Osteoblast (primary cell): ENCODE measurements at regions not wholly inside any gene's neighbourhood (a gene's known extent, or its start where the extent isn't known, plus 50 kb on each side); places are given as distances from the start of the nearest gene placed in this dataset.

Experiments
- DNase-seq: peaks from one replicate; pipeline ENCODE4 v3.0.0; 2011; ENCODE audit warnings: low spot score, mixed read lengths; ENCODE audit not compliant: insufficient read length; ENCODE audit errors: missing footprints
- H2AFZ ChIP-seq: 2 replicates; pipeline ENCODE4 v1.6.0; 2011; ENCODE audit warnings: mild to moderate bottlenecking, low read length
- H3K27ac ChIP-seq: 2 replicates; pipeline ENCODE4 v1.5.1; 2011; ENCODE audit warnings: mild to moderate bottlenecking, low read depth, low read length, moderate library complexity
- H3K27me3 ChIP-seq: 2 replicates; pipeline ENCODE4 v1.6.0; 2012; ENCODE audit warnings: mild to moderate bottlenecking, control low read depth, inconsistent platforms, low read length, moderate library complexity; ENCODE audit not compliant: insufficient read depth
- H3K36me3 ChIP-seq: 2 replicates; pipeline ENCODE4 v1.5.1; 2011; ENCODE audit warnings: mild to moderate bottlenecking, low read length, control low read depth, moderate library complexity; ENCODE audit not compliant: insufficient read depth
- H3K4me1 ChIP-seq: 2 replicates; pipeline ENCODE4 v1.5.1; 2011; ENCODE audit warnings: mild to moderate bottlenecking, low read length, control low read depth, moderate library complexity; ENCODE audit not compliant: insufficient read depth
- H3K4me2 ChIP-seq: 2 replicates; pipeline ENCODE4 v1.6.0; 2011; ENCODE audit warnings: mild to moderate bottlenecking, low read length; ENCODE audit not compliant: insufficient read depth
- H3K4me3 ChIP-seq: fragments of 200-600 bp; sonication (generic); 3 replicates; pipeline ENCODE4 v1.5.1; 2012; ENCODE audit warnings: mild to moderate bottlenecking, low read length, inconsistent platforms; ENCODE audit not compliant: insufficient read depth
- H3K79me2 ChIP-seq: 2 replicates; pipeline ENCODE4 v1.6.0; 2012; ENCODE audit warnings: mild to moderate bottlenecking, low read length, control low read depth, inconsistent platforms; ENCODE audit not compliant: insufficient read depth
- H3K9me3 ChIP-seq: 2 replicates; pipeline ENCODE4 v1.5.1; 2011; ENCODE audit warnings: low read depth, low read length, control low read depth
- H4K20me1 ChIP-seq: 2 replicates; pipeline ENCODE4 v1.6.0; 2012; ENCODE audit warnings: mild to moderate bottlenecking, low read length, control low read depth; ENCODE audit not compliant: insufficient read depth
- CTCF ChIP-seq: IDR thresholded peaks from 2 replicates; pipeline ENCODE4 v1.5.1; 2011; ENCODE audit warnings: mild to moderate bottlenecking, low read depth, low read length, moderate library complexity; ENCODE audit errors: extremely low read depth

DNA sequence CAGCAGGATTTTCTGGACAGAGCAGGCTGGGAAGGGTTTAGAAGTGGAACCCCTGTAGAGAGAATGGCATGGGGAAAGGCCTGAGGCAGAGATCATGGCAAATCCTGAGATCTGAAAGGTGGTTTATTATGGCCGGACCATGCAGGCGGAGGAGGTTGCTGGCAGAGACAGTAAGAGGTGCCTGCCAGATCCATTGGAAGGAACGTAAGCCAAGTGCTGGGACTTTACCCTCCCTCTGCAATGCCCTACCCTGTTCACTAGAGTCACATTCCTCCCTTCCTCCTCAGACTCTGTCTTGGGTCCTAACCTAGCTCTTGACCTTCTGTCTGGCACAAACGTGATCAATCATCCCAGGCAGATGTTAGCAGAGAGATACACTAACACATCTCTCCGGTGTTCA lies 66.4 kb upstream of the SLC22A23 start:
- Histone ChIP-seq H3K79me2 (no peaks in the 10 kb centered on the region), H4K20me1 (no peaks in the 10 kb centered on the region), H3K27me3 (no peaks in the 10 kb centered on the region), H3K4me2 (peak overlapping the region; percentile 35), H3K27ac (peak overlapping the region; percentile 41), H3K4me1 (peaks cover 54% of the 10 kb centered on the region), H3K4me3 (no peak overlapping the region), H3K9me3 (no peaks in the 10 kb centered on the region), H2AFZ (no peak overlapping the region), H3K36me3 (no peaks in the 10 kb centered on the region)
- DNase-seq = no peak
- no peak for TF ChIP-seq CTCF

DNA sequence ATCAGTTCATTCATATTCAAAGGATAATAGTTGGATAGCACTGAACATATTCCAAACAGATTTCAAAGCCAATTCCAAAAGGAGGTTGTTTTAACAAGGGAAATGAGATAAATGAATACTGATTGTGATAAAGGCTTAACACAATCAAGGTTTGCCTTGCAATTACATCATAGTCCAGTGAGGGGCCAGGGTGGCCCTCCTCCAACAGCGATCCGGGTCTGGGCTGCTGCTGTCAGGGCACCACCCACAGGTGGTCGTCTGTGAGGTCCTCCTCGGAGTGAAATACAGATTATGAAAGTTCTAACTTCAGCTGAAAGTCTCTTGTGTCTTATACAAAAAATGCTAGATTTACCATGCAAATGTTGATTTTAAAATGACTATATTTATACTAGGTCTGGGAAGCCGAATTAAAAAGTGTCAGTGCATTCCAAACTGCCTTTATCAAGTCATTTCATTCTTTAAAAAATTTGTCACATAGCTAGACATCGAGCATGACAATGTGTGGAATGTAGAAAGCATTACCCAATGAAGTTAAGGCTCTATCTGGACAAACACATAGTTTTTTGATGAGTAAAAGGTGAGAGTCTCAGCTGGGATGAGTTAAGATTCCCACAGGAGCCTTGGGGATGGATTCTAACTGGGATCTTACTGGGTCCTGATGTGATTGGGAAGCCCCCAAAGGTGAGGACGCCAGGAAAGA lies 65.9 kb upstream of the SLC22A23 start:
- no peak for DNase-seq
- Histone ChIP-seq H3K79me2 (no peaks in the 10 kb centered on the region), H3K27ac (peak overlapping the region; percentile 41), H3K9me3 (no peaks in the 10 kb centered on the region), H2AFZ (no peak overlapping the region), H4K20me1 (no peaks in the 10 kb centered on the region), H3K4me1 (peaks cover 60% of the 10 kb centered on the region), H3K4me2 (peak overlapping the region; percentile 35), H3K36me3 (no peaks in the 10 kb centered on the region), H3K27me3 (no peaks in the 10 kb centered on the region), H3K4me3 (no peak overlapping the region)
- no peak for TF ChIP-seq CTCF

DNA sequence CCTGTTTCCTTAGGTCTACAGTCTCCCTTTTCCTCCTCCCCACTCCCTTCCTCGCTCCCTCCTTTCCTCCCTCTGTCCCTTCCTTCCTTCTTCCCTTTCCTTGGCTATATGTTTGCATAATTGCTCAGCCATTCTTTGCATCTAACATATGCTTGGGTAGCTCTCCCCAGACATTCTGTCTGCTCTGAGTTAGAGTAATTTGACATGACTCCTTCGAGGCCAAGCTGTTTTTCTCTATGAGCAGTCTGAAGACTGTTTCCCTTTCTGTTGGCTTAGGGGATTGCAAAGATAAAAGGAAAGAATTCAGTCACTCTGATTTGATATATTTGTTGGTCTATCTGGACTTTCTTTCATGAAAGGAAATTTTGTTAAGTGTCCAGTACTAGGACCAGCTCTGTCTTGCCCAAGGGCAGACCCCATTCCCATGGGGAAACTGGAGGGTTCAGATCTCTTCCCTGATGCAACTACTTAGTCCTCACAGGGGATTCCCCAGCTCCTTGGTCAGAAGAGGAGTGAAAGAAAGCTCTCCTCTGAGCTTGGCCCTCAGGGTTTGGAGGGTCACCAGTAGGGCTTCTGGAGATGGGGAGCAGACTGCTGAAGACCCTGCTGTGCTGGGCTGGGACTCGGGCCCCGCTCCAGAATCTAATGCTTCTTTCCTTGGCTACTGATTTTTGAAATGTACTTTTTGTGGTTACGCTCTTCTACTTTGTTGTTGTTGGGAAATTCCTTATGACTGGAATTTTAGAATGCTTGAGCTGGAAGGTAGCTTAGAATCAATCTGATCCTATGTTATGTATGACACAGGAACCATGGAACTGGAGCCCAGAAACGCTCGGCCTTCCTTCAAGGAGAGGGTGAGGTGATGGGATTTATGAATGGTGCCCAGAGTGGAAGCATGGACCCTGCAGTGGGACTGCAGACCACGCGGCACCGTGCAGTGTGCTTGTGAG lies 63.7 kb upstream of the SLC22A23 start:
- H3K79me2 ChIP-seq = no peaks in the 10 kb centered on the region
- no peak for DNase-seq

More for the DNA sequence above, 63.7 kb upstream of the SLC22A23 start:
- no peaks in the 10 kb centered on the region for H3K27me3 ChIP-seq
- H4K20me1 ChIP-seq = no peaks in the 10 kb centered on the region
- H3K4me3 ChIP-seq = no peak overlapping the region
- H3K9me3 ChIP-seq = no peaks in the 10 kb centered on the region
- H3K4me1 ChIP-seq = peaks cover 60% of the 10 kb centered on the region
- no peak overlapping the region for H2AFZ ChIP-seq
- TF ChIP-seq CTCF = no peak
- H3K4me2 ChIP-seq = peak overlapping the region; percentile 1
- H3K36me3 ChIP-seq = no peaks in the 10 kb centered on the region
- H3K27ac ChIP-seq = peak overlapping the region; percentile 48
